ENCODE measurements at regions not wholly inside any gene's neighbourhood (a gene's known extent, or its start where the extent isn't known, plus 50 kb on each side); places are given as distances from the start of the nearest gene placed in this dataset.
"Not testable (repeated sequence)": the region's sequence is repeated elsewhere in the genome, so short reads cannot be mapped to it uniquely, and the experiment has no call there.

- intact Hi-C loops (cut with DNase I, micrococcal nuclease): no loop called here
- Histone ChIP-seq H3K4me1 (ENCODE audit: low read depth) (no peaks in the 10 kb centered on the region), H3K36me3 (ENCODE audit: low read depth) (no peaks in the 10 kb centered on the region), H3K9me3 (peaks cover 19% of the 10 kb centered on the region), H3K4me3 (no peak overlapping the region)
- DNase-seq (no peak), ATAC-seq (no peak)
- no peak for TF ChIP-seq CTCF (IDR thresholded peaks at IDR 0.05)
Measured at GRCh38 chr2:78757640-78758039, 267.9 kb upstream of the REG3G start.

- H3K4me1 ChIP-seq (ENCODE audit: low read depth); H3K4me3 ChIP-seq; ATAC-seq; H3K36me3 ChIP-seq (ENCODE audit: low read depth); intact Hi-C loops (cut with DNase I, micrococcal nuclease); DNase-seq: not testable (repeated sequence)
- peaks cover 27% of the 10 kb centered on the region for H3K9me3 ChIP-seq
Measured at GRCh38 chr2:78758765-78759164, 266.7 kb upstream of the REG3G start.

GRCh38 chr2:78766459-78766858 lies 259.0 kb upstream of the REG3G start:
- intact Hi-C loops (cut with DNase I, micrococcal nuclease): no loop called here
- no peak for TF ChIP-seq CTCF (IDR thresholded peaks at IDR 0.05)
- DNase-seq (no peak), ATAC-seq (no peak)
- H3K9me3 ChIP-seq: peaks cover 24% of the 10 kb centered on the region
- no peaks in the 10 kb centered on the region for H3K36me3 ChIP-seq (ENCODE audit: low read depth)
- no peak overlapping the region for H3K4me3 ChIP-seq
- H3K4me1 ChIP-seq (ENCODE audit: low read depth): no peaks in the 10 kb centered on the region

- Histone ChIP-seq H3K4me1 (ENCODE audit: low read depth) (no peaks in the 10 kb centered on the region), H3K4me3 (no peak overlapping the region), H3K9me3 (peaks cover 10% of the 10 kb centered on the region), H3K36me3 (ENCODE audit: low read depth) (no peaks in the 10 kb centered on the region)
- TF ChIP-seq CTCF (IDR thresholded peaks at IDR 0.05): no peak
- intact Hi-C loops (cut with DNase I, micrococcal nuclease): no loop called here
- DNase-seq (no peak), ATAC-seq (no peak)
Measured at GRCh38 chr2:78768016-78768415, 257.5 kb upstream of the REG3G start.

- Histone ChIP-seq H3K36me3 (ENCODE audit: low read depth) (no peaks in the 10 kb centered on the region), H3K4me3 (no peak overlapping the region), H3K9me3 (peaks cover 4% of the 10 kb centered on the region), H3K4me1 (ENCODE audit: low read depth) (no peaks in the 10 kb centered on the region)
- intact Hi-C loops (cut with DNase I, micrococcal nuclease): no loop called here
- DNase-seq: no peak
- ATAC-seq: no peak
- no peak for TF ChIP-seq CTCF (IDR thresholded peaks at IDR 0.05)
Measured at GRCh38 chr2:78775291-78775690, 250.2 kb upstream of the REG3G start.

GRCh38 chr2:78778756-78779510 lies 246.6 kb upstream of the REG3G start:
- no peaks in the 10 kb centered on the region for H3K36me3 ChIP-seq (ENCODE audit: low read depth)
- H3K4me1 ChIP-seq (ENCODE audit: low read depth): no peaks in the 10 kb centered on the region
- ATAC-seq: peak; percentile 19
- peaks cover 4% of the 10 kb centered on the region for H3K9me3 ChIP-seq
- intact Hi-C loops (cut with DNase I, micrococcal nuclease): no loop called here
- DNase-seq: peak in 1 of 3 donors; percentile 39
- no peak overlapping the region for H3K4me3 ChIP-seq
- no peak for TF ChIP-seq CTCF (IDR thresholded peaks at IDR 0.05)
